Gastroesophageal sphincter (tissue), 4 donors: ENCODE measurements at regions not wholly inside any gene's neighbourhood (a gene's known extent, or its start where the extent isn't known, plus 50 kb on each side); places are given as distances from the start of the nearest gene placed in this dataset.

Experiments used
- ATAC-seq: fragments of 150-250 bp; one replicate; pipeline ENCODE4 v1.9.1; 2016; ENCODE audit warnings: mild to moderate bottlenecking, moderate library complexity
- H3K27ac ChIP-seq, 4 donors: fragments of 200-600 bp; sonication (generic) in 3 of 4; 1 replicate in 3 of 4; 2 replicates in 1 of 4; pipeline ENCODE4 v1.5.1; 2016 to 2019
- H3K27me3 ChIP-seq: fragments of 200-600 bp; sonication (generic); one replicate; pipeline ENCODE4 v1.5.1; 2019
- H3K36me3 ChIP-seq, 2 donors: fragments of 200-600 bp; sonication (generic); one replicate each; pipeline ENCODE4 v1.5.1; 2019; ENCODE audit warnings: control low read depth in 1 of 2
- H3K4me1 ChIP-seq, 3 donors: fragments of 200-600 bp; sonication (generic); 1 replicate in 2 of 3; 2 replicates in 1 of 3; pipeline ENCODE4 v1.5.1; 2016 to 2019; ENCODE audit warnings: control low read depth in 2 of 3
- H3K4me3 ChIP-seq, 2 donors: fragments of 200-600 bp; sonication (generic); one replicate each; pipeline ENCODE4 v1.5.1; 2019; ENCODE audit warnings: mild to moderate bottlenecking in 1 of 2, moderate library complexity in 1 of 2
- H3K9me3 ChIP-seq, 3 donors: fragments of 200-600 bp; sonication (generic); one replicate each; pipeline ENCODE4 v1.5.1; 2017 to 2019; ENCODE audit warnings: control low read depth in 2 of 3
- EP300 ChIP-seq: sonication (generic); formaldehyde crosslinking; IDR thresholded peaks from one replicate; pipeline ENCODE4 v1.6.1; 2017; ENCODE audit warnings: antibody characterized with exemption, mild to moderate bottlenecking
- POLR2A ChIP-seq, 2 donors: fragments of 450-650 bp; IDR thresholded peaks; one replicate each; pipeline ENCODE4 v1.6.1; 2017; ENCODE audit warnings: antibody characterized with exemption in 2 of 2, mild to moderate bottlenecking in 2 of 2, moderate library complexity in 1 of 2
- POLR2AphosphoS5 ChIP-seq: sonication (generic); formaldehyde crosslinking; IDR thresholded peaks from one replicate; pipeline ENCODE4 v1.6.1; 2017; ENCODE audit warnings: antibody characterized with exemption
- WGBS, 2 donors: methylation state at CpG; one replicate each; pipeline ENCODE4 v1.1.5; 2018; ENCODE audit warnings: low coverage in 1 of 2; 5-methylcytosine and 5-hydroxymethylcytosine counted together
- TF ChIP-seq, protein P1 (sequence below), 4 experiments: fragments of 200-600 bp in 2 of 4; fragments of 450-650 bp in 2 of 4; sonication (generic) in 1 of 4; IDR thresholded peaks; one replicate each; pipeline ENCODE4 v1.5.1; 2017 to 2019; ENCODE audit warnings: antibody characterized with exemption in 4 of 4, mild to moderate bottlenecking in 2 of 4, moderate library complexity in 2 of 4

DNA sequence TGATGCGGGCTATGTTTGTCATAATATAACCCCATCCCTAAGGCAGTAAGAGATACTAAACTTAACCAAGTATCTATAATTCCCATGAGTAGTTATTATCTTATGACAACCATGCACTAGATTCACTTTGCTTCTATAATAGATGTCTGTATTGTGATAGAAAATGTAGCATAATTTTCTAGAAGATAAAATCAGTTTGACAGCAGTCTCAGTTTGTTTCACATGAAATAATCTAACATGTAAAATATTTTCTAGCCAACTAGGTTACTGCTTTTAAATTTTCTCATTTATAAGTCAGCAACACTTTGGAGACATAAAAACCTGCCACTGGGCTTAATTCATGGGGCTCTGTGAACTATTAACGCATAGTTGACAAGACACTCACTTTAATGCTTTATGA lies 1410.7 kb upstream of the ATXN8OS start:
- no peak overlapping the region for H3K4me3 ChIP-seq
- ATAC-seq: no peak
- 73 to 76% methylated on average over 2 of the region's 2 CpGs for WGBS, 2 donors
- no peaks in the 10 kb centered on the region for H3K27me3 ChIP-seq
- H3K9me3 ChIP-seq: no peaks in the 10 kb centered on the region
- no peaks in the 10 kb centered on the region for H3K4me1 ChIP-seq
- TF ChIP-seq, protein P1, sequence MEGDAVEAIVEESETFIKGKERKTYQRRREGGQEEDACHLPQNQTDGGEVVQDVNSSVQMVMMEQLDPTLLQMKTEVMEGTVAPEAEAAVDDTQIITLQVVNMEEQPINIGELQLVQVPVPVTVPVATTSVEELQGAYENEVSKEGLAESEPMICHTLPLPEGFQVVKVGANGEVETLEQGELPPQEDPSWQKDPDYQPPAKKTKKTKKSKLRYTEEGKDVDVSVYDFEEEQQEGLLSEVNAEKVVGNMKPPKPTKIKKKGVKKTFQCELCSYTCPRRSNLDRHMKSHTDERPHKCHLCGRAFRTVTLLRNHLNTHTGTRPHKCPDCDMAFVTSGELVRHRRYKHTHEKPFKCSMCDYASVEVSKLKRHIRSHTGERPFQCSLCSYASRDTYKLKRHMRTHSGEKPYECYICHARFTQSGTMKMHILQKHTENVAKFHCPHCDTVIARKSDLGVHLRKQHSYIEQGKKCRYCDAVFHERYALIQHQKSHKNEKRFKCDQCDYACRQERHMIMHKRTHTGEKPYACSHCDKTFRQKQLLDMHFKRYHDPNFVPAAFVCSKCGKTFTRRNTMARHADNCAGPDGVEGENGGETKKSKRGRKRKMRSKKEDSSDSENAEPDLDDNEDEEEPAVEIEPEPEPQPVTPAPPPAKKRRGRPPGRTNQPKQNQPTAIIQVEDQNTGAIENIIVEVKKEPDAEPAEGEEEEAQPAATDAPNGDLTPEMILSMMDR (IDR thresholded peaks at IDR 0.05): no peak
- TF ChIP-seq POLR2AphosphoS5 (no peak), EP300 (no peak)
- no peak overlapping the region for H3K27ac ChIP-seq
- H3K36me3 ChIP-seq: no peaks in the 10 kb centered on the region

DNA sequence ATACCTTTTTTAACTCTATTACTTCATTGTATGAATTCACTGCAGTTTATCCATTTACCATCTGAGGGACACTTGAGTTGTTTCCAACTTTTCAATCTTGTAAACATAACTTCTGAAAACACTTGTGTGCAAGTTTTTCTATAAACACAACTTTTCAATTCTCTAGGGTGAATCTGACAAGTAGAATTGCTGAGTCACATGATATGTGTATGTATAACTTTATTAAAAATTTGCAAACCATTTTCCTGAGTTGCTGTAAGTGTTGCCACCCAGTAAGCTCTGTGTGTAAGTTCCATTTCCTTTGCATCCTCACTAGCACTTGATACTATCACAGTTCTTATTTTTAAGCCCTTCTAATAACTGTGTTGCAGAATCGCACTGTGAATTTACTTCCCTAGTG lies 1415.6 kb upstream of the ATXN8OS start:
- no peak for ATAC-seq
- TF ChIP-seq POLR2A (IDR thresholded peaks at IDR 0.05) (no peak), EP300 (no peak), POLR2AphosphoS5 (no peak)
- TF ChIP-seq, protein P1 (IDR thresholded peaks at IDR 0.05): no peak

DNA sequence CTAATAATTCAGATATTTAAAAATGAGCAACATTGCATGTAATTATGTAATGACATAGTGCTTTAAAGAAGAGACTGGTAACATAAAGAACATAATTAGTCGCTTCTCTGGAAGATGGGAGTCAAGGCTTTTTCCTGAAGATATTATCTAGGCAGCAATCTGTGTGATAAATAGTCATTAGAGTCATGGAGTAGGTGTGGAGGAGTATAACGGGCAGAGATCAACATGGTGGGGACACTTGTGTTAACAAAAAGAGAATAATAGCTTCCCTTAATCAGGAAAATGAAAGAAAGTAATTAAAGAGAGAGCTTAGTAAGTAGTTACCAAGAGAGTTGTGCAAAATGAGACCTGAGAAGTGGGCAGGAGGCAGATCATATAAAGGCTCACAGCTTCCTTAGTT lies 1417.1 kb upstream of the ATXN8OS start:
- H3K27me3 ChIP-seq: no peaks in the 10 kb centered on the region
- TF ChIP-seq POLR2A (IDR thresholded peaks at IDR 0.05) (no peak), EP300 (no peak), POLR2AphosphoS5 (no peak)
- TF ChIP-seq, protein P1 (IDR thresholded peaks at IDR 0.05): no peak
- H3K4me1 ChIP-seq: no peaks in the 10 kb centered on the region
- H3K9me3 ChIP-seq: no peaks in the 10 kb centered on the region
- no peaks in the 10 kb centered on the region for H3K36me3 ChIP-seq
- WGBS, 2 donors: 55 to 75% methylated on average over 2 of the region's 2 CpGs
- no peak overlapping the region for H3K4me3 ChIP-seq
- ATAC-seq: no peak
- no peak overlapping the region for H3K27ac ChIP-seq

More for the DNA sequence above, 1415.6 kb upstream of the ATXN8OS start:
- Histone ChIP-seq H3K4me1 (no peaks in the 10 kb centered on the region), H3K27ac (no peak overlapping the region), H3K36me3 (no peaks in the 10 kb centered on the region), H3K9me3 (no peaks in the 10 kb centered on the region), H3K27me3 (no peaks in the 10 kb centered on the region), H3K4me3 (no peak overlapping the region)
- WGBS, 2 donors: 73 to 100% methylated on average over 1 of the region's 1 CpG

DNA sequence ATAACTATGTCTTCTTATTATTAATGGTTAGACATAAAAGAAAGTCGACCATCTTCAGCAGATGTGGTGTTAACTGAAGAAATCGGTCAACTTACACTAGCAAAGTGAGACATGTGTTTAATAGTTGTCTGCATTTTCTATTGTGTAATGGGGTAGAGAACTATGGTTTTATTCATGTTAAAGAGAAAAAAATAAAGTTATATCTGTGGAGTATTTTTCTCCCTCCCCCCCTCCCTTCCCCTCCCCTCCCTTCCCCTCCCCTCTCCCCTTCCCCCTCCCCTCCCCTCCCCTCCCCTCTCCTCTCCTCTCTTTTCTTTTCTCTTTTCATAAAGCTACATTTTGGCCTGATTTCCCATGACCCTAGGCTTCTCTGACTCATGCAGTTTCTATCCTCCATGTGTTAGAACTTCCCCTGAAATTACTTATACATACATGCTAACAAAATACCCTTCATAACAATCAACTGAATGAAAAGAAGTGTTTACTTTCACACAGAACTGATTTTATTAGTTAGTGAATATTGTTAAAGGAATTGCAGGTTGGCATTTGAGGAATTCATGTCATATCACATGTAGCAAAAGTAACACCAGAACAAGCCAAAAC lies 1431.0 kb upstream of the ATXN8OS start:
- ATAC-seq: no peak
- TF ChIP-seq, protein P1 (IDR thresholded peaks at IDR 0.05): no peak
- TF ChIP-seq EP300 (no peak), POLR2AphosphoS5 (no peak), POLR2A (IDR thresholded peaks at IDR 0.05) (no peak)
- H3K9me3 ChIP-seq: no peaks in the 10 kb centered on the region
- H3K4me1 ChIP-seq: no peaks in the 10 kb centered on the region
- H3K36me3 ChIP-seq: no peaks in the 10 kb centered on the region
- H3K4me3 ChIP-seq: no peak overlapping the region
- WGBS, 2 donors: 76 to 82% methylated on average over 2 of the region's 2 CpGs
- no peak overlapping the region for H3K27ac ChIP-seq
- no peaks in the 10 kb centered on the region for H3K27me3 ChIP-seq

DNA sequence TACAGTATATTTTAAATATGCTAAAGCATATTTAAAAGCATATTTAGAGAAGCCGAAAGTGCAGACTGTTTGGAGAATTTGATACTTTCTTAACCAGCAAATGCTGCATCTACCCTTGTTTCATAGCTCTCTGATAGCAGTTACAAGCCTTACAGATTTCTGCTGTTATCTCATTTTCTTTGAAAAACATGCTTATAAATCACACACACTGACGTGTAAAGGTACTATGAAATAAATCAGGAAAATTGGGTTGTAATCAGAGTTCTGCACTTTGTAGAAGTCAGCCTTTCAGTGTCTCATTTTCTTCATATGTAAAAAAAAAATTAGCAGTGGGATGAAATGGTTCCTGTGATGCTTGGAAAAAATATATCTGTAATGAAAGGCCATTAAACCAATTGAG lies 1432.4 kb upstream of the ATXN8OS start:
- WGBS, 2 donors: 56 to 90% methylated on average over 2 of the region's 2 CpGs
- Histone ChIP-seq H3K36me3 (no peaks in the 10 kb centered on the region), H3K27ac (no peak overlapping the region), H3K27me3 (no peaks in the 10 kb centered on the region), H3K4me1 (no peaks in the 10 kb centered on the region), H3K9me3 (no peaks in the 10 kb centered on the region), H3K4me3 (no peak overlapping the region)
- TF ChIP-seq POLR2AphosphoS5: no peak
- no peak for TF ChIP-seq EP300
- TF ChIP-seq, protein P1 (IDR thresholded peaks at IDR 0.05): no peak
- TF ChIP-seq POLR2A (IDR thresholded peaks at IDR 0.05): no peak
- no peak for ATAC-seq
